HG03442 (cell line): ENCODE measurements at regions not wholly inside any gene's neighbourhood (a gene's known extent, or its start where the extent isn't known, plus 50 kb on each side); places are given as distances from the start of the nearest gene placed in this dataset.
"Not testable (repeated sequence)": the region's sequence is repeated elsewhere in the genome, so short reads cannot be mapped to it uniquely, and the experiment has no call there.

Experiments
- ATAC-seq: cut with Tn5 transposase; IDR thresholded peaks from one replicate; pipeline ENCODE4 v1.9.1; 2021; ENCODE audit warnings: mild to moderate bottlenecking, moderate library complexity; ENCODE audit not compliant: unreplicated experiment

GRCh38 chr2:155600296-155600695 lies 732.2 kb downstream of the NR4A2 start:
- ATAC-seq = no peak

- ATAC-seq = no peak
Observed at GRCh38 chr2:155599834-155600233, 732.7 kb downstream of the NR4A2 start.

- no peak for ATAC-seq
Observed at GRCh38 chr2:155583674-155584195, 748.8 kb downstream of the NR4A2 start.

- no peak for ATAC-seq
Observed at GRCh38 chr2:155574941-155575340, 757.6 kb downstream of the NR4A2 start.

- ATAC-seq = no peak
Observed at GRCh38 chr2:155547571-155547970, 785.0 kb downstream of the NR4A2 start.

GRCh38 chr2:155546721-155547555 lies 785.6 kb downstream of the NR4A2 start:
- no peak for ATAC-seq

GRCh38 chr2:155539028-155539427 lies 793.5 kb downstream of the NR4A2 start:
- ATAC-seq = not testable (repeated sequence)

GRCh38 chr2:155528034-155528433 lies 804.5 kb downstream of the NR4A2 start:
- ATAC-seq = no peak

GRCh38 chr2:155525199-155525598 lies 807.3 kb downstream of the NR4A2 start:
- no peak for ATAC-seq

GRCh38 chr2:155519529-155520130 lies 812.9 kb downstream of the NR4A2 start:
- no peak for ATAC-seq

- no peak for ATAC-seq
Observed at GRCh38 chr2:155518094-155518493, 814.4 kb downstream of the NR4A2 start.

- ATAC-seq = no peak
Observed at GRCh38 chr2:155517362-155517761, 815.2 kb downstream of the NR4A2 start.

- ATAC-seq = no peak
Observed at GRCh38 chr2:155513248-155513647, 814.8 kb downstream of the KCNJ3 start.

GRCh38 chr2:155502766-155503165 lies 804.3 kb downstream of the KCNJ3 start:
- ATAC-seq = no peak

GRCh38 chr2:155498106-155498505 lies 799.6 kb downstream of the KCNJ3 start:
- no peak for ATAC-seq

GRCh38 chr2:155494744-155495143 lies 796.2 kb downstream of the KCNJ3 start:
- ATAC-seq = no peak

- no peak for ATAC-seq
Observed at GRCh38 chr2:155485141-155485842, 786.8 kb downstream of the KCNJ3 start.

- no peak for ATAC-seq
Observed at GRCh38 chr2:155481141-155481540, 782.6 kb downstream of the KCNJ3 start.

- ATAC-seq = not testable (repeated sequence)
Observed at GRCh38 chr2:155472018-155472417, 773.5 kb downstream of the KCNJ3 start.

GRCh38 chr2:155456222-155456621 lies 757.7 kb downstream of the KCNJ3 start:
- ATAC-seq = no peak

- no peak for ATAC-seq
Observed at GRCh38 chr2:155442755-155443372, 744.4 kb downstream of the KCNJ3 start.
